ENCODE measurements at regions not wholly inside any gene's neighbourhood (a gene's known extent, or its start where the extent isn't known, plus 50 kb on each side); places are given as distances from the start of the nearest gene placed in this dataset.

- no peak for DNase-seq
- WGBS, 4 donors, result 59 to 85% (median 76%) methylated on average over 1 of the region's 1 CpG
- Histone ChIP-seq H3K27me3 (no peaks in the 10 kb centered on the region), H3K27ac (no peak overlapping the region), H3K36me3 (replicated peaks in 1 of 2) (no peaks in the 10 kb centered on the region), H3K9me3 (replicated peaks in 1 of 3) (no peaks in the 10 kb centered on the region), H3K4me1 (replicated peaks in 1 of 2) (no peaks in the 10 kb centered on the region), H3K4me3 (no peak overlapping the region)
- intact Hi-C loops (cut with DNase I), result no loop called here
- TF ChIP-seq CTCF (IDR thresholded peaks at IDR 0.05) (no peak), POLR2A (IDR thresholded peaks at IDR 0.05) (no peak)
These were observed 1512.0 kb downstream of the SLITRK1 start for GRCh38 chr13:82370316-82370715.

- Histone ChIP-seq H3K9me3 (replicated peaks in 1 of 3) (no peaks in the 10 kb centered on the region), H3K4me3 (no peak overlapping the region), H3K27me3 (no peaks in the 10 kb centered on the region), H3K4me1 (replicated peaks in 1 of 2) (no peaks in the 10 kb centered on the region), H3K27ac (no peak overlapping the region), H3K36me3 (replicated peaks in 1 of 2) (no peaks in the 10 kb centered on the region)
- no peak for TF ChIP-seq CTCF (IDR thresholded peaks at IDR 0.05)
- no peak for TF ChIP-seq POLR2A (IDR thresholded peaks at IDR 0.05)
- no peak for DNase-seq
- intact Hi-C loops (cut with DNase I), result no loop called here
These were observed 1517.7 kb downstream of the SLITRK1 start for GRCh38 chr13:82364525-82364924.

GRCh38 chr13:82358284-82358683 is 1524.0 kb downstream of the SLITRK1 start:
- intact Hi-C loops (cut with DNase I), result no loop called here

GRCh38 chr13:82356667-82357410 is 1525.4 kb downstream of the SLITRK1 start:
- WGBS, 4 donors, result 42 to 57% (median 51%) methylated on average over 5 of the region's 5 CpGs
- no peaks in the 10 kb centered on the region for H3K27me3 ChIP-seq
- no peaks in the 10 kb centered on the region for H3K9me3 ChIP-seq (replicated peaks in 1 of 3)
- intact Hi-C loops (cut with DNase I), result no loop called here
- TF ChIP-seq CTCF (IDR thresholded peaks at IDR 0.05) (no peak), POLR2A (IDR thresholded peaks at IDR 0.05) (no peak)
- H3K4me3 ChIP-seq, result no peak overlapping the region
- no peaks in the 10 kb centered on the region for H3K36me3 ChIP-seq (replicated peaks in 1 of 2)
- no peak overlapping the region for H3K27ac ChIP-seq
- H3K4me1 ChIP-seq (replicated peaks in 1 of 2), result no peaks in the 10 kb centered on the region
- no peak for DNase-seq

More at GRCh38 chr13:82358284-82358683, 1524.0 kb downstream of the SLITRK1 start:
- no peak for DNase-seq
- no peaks in the 10 kb centered on the region for H3K4me1 ChIP-seq (replicated peaks in 1 of 2)
- WGBS, 4 donors, result 50 to 73% (median 62%) methylated on average over 1 of the region's 1 CpG
- no peaks in the 10 kb centered on the region for H3K27me3 ChIP-seq
- no peaks in the 10 kb centered on the region for H3K36me3 ChIP-seq (replicated peaks in 1 of 2)
- H3K4me3 ChIP-seq, result no peak overlapping the region
- no peaks in the 10 kb centered on the region for H3K9me3 ChIP-seq (replicated peaks in 1 of 3)
- TF ChIP-seq POLR2A (IDR thresholded peaks at IDR 0.05) (no peak), CTCF (IDR thresholded peaks at IDR 0.05) (no peak)
- no peak overlapping the region for H3K27ac ChIP-seq
